ENCODE measurements at regions not wholly inside any gene's neighbourhood (a gene's known extent, or its start where the extent isn't known, plus 50 kb on each side); places are given as distances from the start of the nearest gene placed in this dataset.

- no peak for DNase-seq
These were observed 104.1 kb downstream of the KCTD15 start for GRCh38 chr19:33900817-33901216.

- no peak for DNase-seq
These were observed 105.7 kb downstream of the KCTD15 start for GRCh38 chr19:33902395-33902794.

GRCh38 chr19:33902802-33903488 is 106.3 kb downstream of the KCTD15 start:
- DNase-seq: no peak

- DNase-seq: no peak
These were observed 106.8 kb downstream of the KCTD15 start for GRCh38 chr19:33903489-33903850.

GRCh38 chr19:33904681-33905080 is 108.0 kb downstream of the KCTD15 start:
- no peak for DNase-seq

GRCh38 chr19:33905473-33905936 is 108.8 kb downstream of the KCTD15 start:
- no peak for DNase-seq

GRCh38 chr19:33905937-33906577 is 109.4 kb downstream of the KCTD15 start:
- no peak for DNase-seq

GRCh38 chr19:33906578-33907335 is 110.1 kb downstream of the KCTD15 start:
- DNase-seq: no peak

- no peak for DNase-seq
These were observed 114.3 kb downstream of the KCTD15 start for GRCh38 chr19:33910922-33911321.

- no peak for DNase-seq
These were observed 117.9 kb downstream of the KCTD15 start for GRCh38 chr19:33914599-33914998.

GRCh38 chr19:33916792-33917191 is 120.1 kb downstream of the KCTD15 start:
- DNase-seq: no peak

GRCh38 chr19:33919291-33919690 is 122.6 kb downstream of the KCTD15 start:
- DNase-seq: no peak

- no peak for DNase-seq
These were observed 124.5 kb downstream of the KCTD15 start for GRCh38 chr19:33921165-33921564.

- no peak for DNase-seq
These were observed 129.6 kb downstream of the KCTD15 start for GRCh38 chr19:33926306-33926705.

GRCh38 chr19:33927789-33928457 is 131.3 kb downstream of the KCTD15 start:
- DNase-seq: no peak

- DNase-seq: no peak
These were observed 131.8 kb downstream of the KCTD15 start for GRCh38 chr19:33928458-33928950.

- DNase-seq: no peak
These were observed 137.3 kb downstream of the KCTD15 start for GRCh38 chr19:33933931-33934330.

GRCh38 chr19:33938821-33939220 is 142.2 kb downstream of the KCTD15 start:
- DNase-seq: no peak

GRCh38 chr19:33941133-33941532 is 144.5 kb downstream of the KCTD15 start:
- no peak for DNase-seq

- DNase-seq: no peak
These were observed 150.0 kb downstream of the KCTD15 start for GRCh38 chr19:33946535-33947264.

- DNase-seq: no peak
These were observed 150.7 kb downstream of the KCTD15 start for GRCh38 chr19:33947265-33947964.
